Activated effector memory CD4-positive, alpha-beta T cell treated with Interleukin-2 at 50 U/mL for 16 hours (primary cell): ENCODE measurements at regions not wholly inside any gene's neighbourhood (a gene's known extent, or its start where the extent isn't known, plus 50 kb on each side); places are given as distances from the start of the nearest gene placed in this dataset.

ENCODE experiments used
- DNase-seq: peaks from one replicate; pipeline ENCODE4 v3.0.0-alpha.2; 2020

GRCh38 chr12:59929110-59929509, 333.3 kb downstream of the SLC16A7 start:
- DNase-seq = no peak

- no peak for DNase-seq
These were observed 338.7 kb downstream of the SLC16A7 start for GRCh38 chr12:59934486-59934885.

- DNase-seq = no peak
These were observed 340.7 kb downstream of the SLC16A7 start for GRCh38 chr12:59936534-59936933.

GRCh38 chr12:59937148-59937547, 341.3 kb downstream of the SLC16A7 start:
- no peak for DNase-seq

- DNase-seq = no peak
These were observed 342.5 kb downstream of the SLC16A7 start for GRCh38 chr12:59938190-59938962.

GRCh38 chr12:59940631-59941342, 345.0 kb downstream of the SLC16A7 start:
- DNase-seq = no peak

- no peak for DNase-seq
These were observed 345.6 kb downstream of the SLC16A7 start for GRCh38 chr12:59941461-59941860.

GRCh38 chr12:59944177-59944576, 348.3 kb downstream of the SLC16A7 start:
- no peak for DNase-seq

- no peak for DNase-seq
These were observed 350.8 kb downstream of the SLC16A7 start for GRCh38 chr12:59946635-59947034.

GRCh38 chr12:59963546-59963945, 367.7 kb downstream of the SLC16A7 start:
- DNase-seq = no peak

GRCh38 chr12:59972905-59973304, 377.1 kb downstream of the SLC16A7 start:
- DNase-seq = no peak

GRCh38 chr12:59973515-59973914, 377.7 kb downstream of the SLC16A7 start:
- no peak for DNase-seq

- DNase-seq = no peak
These were observed 381.9 kb downstream of the SLC16A7 start for GRCh38 chr12:59977779-59978178.

- no peak for DNase-seq
These were observed 384.6 kb downstream of the SLC16A7 start for GRCh38 chr12:59980476-59980875.

- no peak for DNase-seq
These were observed 403.5 kb downstream of the SLC16A7 start for GRCh38 chr12:59999291-59999690.

- no peak for DNase-seq
These were observed 414.7 kb downstream of the SLC16A7 start for GRCh38 chr12:60010486-60010885.

GRCh38 chr12:60012659-60013058, 416.8 kb downstream of the SLC16A7 start:
- DNase-seq = no peak

GRCh38 chr12:60014436-60014835, 418.6 kb downstream of the SLC16A7 start:
- DNase-seq = no peak

GRCh38 chr12:60020068-60020467, 424.2 kb downstream of the SLC16A7 start:
- no peak for DNase-seq

GRCh38 chr12:60021235-60021634, 425.4 kb downstream of the SLC16A7 start:
- no peak for DNase-seq

- DNase-seq = no peak
These were observed 431.4 kb downstream of the SLC16A7 start for GRCh38 chr12:60027266-60027665.

- no peak for DNase-seq
These were observed 438.3 kb downstream of the SLC16A7 start for GRCh38 chr12:60034147-60034546.

- DNase-seq = no peak
These were observed 440.0 kb downstream of the SLC16A7 start for GRCh38 chr12:60035835-60036234.

- DNase-seq = no peak
These were observed 447.0 kb downstream of the SLC16A7 start for GRCh38 chr12:60042835-60043234.

- DNase-seq = no peak
These were observed 447.4 kb downstream of the SLC16A7 start for GRCh38 chr12:60043236-60043635.
